Adipose tissue (tissue), 3 donors: ENCODE measurements at regions not wholly inside any gene's neighbourhood (a gene's known extent, or its start where the extent isn't known, plus 50 kb on each side); places are given as distances from the start of the nearest gene placed in this dataset.

ENCODE experiments used
- H3K27ac ChIP-seq: one replicate; pipeline ENCODE4 v1.5.1; 2013; ENCODE audit warnings: low read depth, low read length
- WGBS, 3 donors: extraction: QIAGEN DNeasy Blood & Tissue Kit; methylation state at CpG; one replicate each; pipeline ENCODE4 v1.1.7; 2013; 5-methylcytosine and 5-hydroxymethylcytosine counted together
- donor health status: healthy with polysubstance abuse.
- donor health status: Bipolar disorder and iron deficiency.
- donor health status: healthy.

GRCh38 chr13:80239571-80240255 lies 101.2 kb downstream of the SPRY2 start:
- 62 to 91% (median 83%) methylated on average over 3 of the region's 3 CpGs for WGBS, 3 donors
- H3K27ac ChIP-seq = no peak overlapping the region

DNA sequence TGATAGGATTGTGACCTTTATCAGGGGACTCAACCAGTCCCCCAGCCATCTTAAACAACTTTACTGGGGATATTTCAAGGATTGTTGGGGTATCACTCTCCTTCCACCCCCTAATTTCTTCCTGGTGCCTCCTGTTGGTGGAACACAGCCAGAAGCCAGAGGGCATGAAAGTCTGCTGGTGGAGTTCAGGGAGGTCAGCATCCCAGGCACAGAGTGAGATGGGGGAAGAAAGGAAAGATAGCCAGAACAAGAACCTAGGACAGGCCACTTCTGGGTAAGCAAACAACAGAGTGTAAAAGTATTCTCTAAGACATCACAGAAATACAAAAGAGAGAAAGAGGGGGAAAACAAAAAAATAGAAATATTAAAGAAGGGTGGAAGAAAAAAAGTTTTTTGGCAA lies 101.8 kb downstream of the SPRY2 start:
- H3K27ac ChIP-seq = no peak overlapping the region

GRCh38 chr13:80237646-80238045 lies 103.3 kb downstream of the SPRY2 start:
- H3K27ac ChIP-seq = no peak overlapping the region

DNA sequence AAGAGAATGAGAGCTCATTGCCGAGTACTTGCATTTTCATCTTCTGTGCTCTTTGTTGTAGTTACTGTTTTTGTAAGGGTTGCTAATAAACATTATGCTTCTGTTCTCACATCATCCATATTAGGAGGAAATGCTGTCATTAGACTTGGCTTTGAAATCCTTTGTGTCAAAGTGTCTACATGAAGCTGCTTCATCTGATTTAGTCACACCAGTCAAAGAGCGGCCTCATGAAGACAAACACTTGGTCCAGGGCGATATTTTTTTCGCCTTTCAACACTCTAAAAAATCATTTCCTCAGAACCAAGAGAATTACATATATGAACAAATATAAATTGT lies 105.0 kb downstream of the SPRY2 start:
- H3K27ac ChIP-seq = no peak overlapping the region
- WGBS, 3 donors = 58 to 81% (median 66%) methylated on average over 4 of the region's 4 CpGs

DNA sequence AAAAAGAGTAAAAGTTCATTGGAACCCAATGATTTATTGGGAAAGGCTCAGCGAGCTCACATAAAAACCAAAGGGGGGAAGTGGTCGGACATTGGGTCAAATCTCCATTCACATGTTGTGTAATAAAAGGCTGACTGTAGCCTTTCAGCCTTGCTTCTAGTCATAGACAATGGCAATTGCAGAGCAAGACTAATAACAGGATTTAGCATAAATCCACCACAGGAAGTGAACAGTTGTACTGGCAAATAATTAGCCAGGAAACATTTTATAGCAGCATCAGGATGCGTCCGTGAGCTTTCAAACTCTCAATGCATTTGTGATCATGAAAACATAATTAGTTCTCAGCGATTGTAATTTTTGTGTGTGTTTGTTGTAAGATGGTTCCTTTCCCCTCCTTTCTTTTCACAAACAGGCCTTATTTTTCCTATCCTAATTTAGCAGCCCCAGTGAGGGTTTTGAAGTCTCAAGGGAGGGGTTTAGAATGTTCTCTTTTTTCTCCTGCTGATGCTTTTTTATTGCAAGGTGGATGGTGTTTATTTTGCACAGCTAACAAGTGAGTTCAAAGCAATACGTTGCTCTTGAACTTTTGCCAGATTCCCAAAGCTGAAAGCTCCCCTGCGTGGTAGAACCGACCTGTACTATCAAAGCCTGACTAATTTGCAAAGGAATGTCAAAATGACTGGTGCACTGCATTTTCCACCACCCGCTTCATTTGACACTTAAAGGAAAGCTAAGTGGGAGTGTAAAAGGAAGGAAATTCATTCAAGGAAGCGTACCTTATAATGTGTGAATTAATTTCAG lies 105.6 kb downstream of the SPRY2 start:
- H3K27ac ChIP-seq = no peak overlapping the region
- WGBS, 3 donors = 29 to 36% (median 33%) methylated on average over 10 of the region's 10 CpGs

- WGBS, 3 donors = 77 to 84% (median 82%) methylated on average over 2 of the region's 2 CpGs
- no peak overlapping the region for H3K27ac ChIP-seq
These were observed 113.3 kb downstream of the SPRY2 start for GRCh38 chr13:80227645-80228044.

DNA sequence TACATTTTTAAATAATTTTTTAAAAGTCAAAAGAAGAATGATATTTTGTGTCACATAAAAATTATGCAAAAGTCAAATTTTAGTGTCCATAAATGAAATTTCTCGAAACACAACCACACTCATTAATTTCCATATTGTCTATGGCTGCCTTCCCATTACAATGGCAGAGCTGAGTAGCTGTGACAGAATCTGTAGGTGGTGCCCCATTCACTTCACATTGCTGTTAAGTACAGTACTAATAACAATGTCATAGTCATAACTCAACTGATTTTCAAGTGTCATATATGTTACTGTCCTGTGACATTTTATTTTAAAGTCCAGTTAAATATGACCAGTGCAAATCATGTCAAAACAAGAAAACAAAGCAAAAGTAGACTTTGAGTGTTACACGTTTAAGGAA lies 114.3 kb downstream of the SPRY2 start:
- WGBS, 3 donors = 86 to 88% (median 87%) methylated on average over 2 of the region's 2 CpGs
- H3K27ac ChIP-seq = no peak overlapping the region

GRCh38 chr13:80224468-80224867 lies 116.5 kb downstream of the SPRY2 start:
- no peak overlapping the region for H3K27ac ChIP-seq

DNA sequence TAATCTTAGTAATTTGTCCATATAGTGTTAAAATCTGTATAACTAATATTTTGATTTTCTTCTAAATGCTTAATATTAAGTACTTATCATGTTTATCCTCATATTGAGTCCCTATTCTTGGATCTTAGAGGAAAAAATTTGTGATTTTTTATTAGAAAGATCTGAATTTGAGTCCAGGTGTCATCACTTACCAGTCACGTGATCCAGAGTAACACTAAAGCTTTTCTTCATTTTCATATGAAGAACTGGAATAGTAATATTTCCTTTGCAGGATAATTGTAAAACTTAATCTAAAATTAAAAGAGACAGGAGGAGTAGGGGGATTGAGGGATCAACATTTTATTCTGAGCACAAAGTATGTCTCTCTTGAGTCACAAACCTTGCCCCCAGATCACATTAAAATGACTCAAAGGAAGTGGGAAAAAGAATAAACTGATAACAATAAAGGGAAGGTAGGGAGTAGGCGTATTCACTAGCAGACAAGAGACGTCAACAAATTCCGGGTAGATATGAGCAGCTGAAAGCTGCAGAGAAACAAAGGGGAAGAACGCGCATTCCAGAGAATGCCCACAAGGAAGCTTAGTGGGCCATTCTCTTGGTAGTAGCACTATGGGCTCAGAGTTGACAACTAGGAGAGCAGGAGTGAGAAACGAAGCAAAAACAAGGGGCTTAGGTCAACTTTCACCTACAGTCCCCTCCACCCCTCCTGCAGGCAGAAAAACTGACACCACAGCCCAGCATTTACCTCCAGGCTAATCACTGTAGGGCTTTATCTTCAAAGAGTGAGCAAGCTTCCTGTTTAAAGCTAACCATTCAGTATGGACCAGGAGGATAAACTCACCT lies 123.1 kb downstream of the SPRY2 start:
- WGBS, 3 donors = 69 to 89% (median 79%) methylated on average over 7 of the region's 7 CpGs
- H3K27ac ChIP-seq = no peak overlapping the region

DNA sequence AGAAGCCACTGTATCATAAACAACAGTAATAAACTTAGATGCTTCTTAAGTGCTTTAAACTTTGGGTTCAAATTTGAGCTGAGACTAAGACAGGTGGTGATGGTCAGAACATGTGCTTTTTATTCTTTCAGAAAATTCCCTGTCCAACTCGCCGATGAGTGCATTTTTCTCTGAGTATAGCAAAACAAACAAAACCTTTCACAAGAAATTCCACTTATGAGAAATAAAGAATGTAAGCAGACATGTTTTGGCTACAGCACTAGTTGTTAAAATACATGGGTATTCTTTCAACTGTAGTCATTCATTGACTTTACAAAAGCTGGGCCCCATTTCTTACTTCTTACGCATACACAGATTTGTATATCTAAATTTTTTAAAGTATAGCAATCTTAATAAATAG lies 125.6 kb downstream of the SPRY2 start:
- WGBS, 3 donors = 48 to 71% (median 54%) methylated on average over 3 of the region's 3 CpGs
- no peak overlapping the region for H3K27ac ChIP-seq

GRCh38 chr13:80214521-80214991 lies 126.4 kb downstream of the SPRY2 start:
- no peak overlapping the region for H3K27ac ChIP-seq
- WGBS, 3 donors = 73 to 94% (median 91%) methylated on average over 2 of the region's 2 CpGs

- no peak overlapping the region for H3K27ac ChIP-seq
These were observed 126.9 kb downstream of the SPRY2 start for GRCh38 chr13:80214050-80214449.

DNA sequence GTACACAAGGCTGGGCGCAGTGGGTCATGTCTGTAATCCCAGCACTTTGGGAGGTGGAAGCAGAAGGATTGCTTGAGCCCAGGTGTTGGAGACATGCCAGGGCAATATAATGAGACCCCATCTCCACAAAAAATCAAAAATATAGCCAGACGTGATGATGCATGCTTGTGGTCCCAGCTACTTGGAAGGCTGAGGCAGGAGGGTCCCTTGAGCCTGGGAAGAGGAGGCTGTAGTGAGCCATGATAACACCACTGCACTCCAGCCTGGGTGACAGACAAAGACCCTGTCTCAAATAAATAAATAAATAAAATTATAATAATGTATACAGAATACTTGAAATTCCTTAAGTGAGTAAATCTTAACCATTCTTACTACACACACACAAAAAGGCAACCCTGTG lies 127.7 kb downstream of the SPRY2 start:
- no peak overlapping the region for H3K27ac ChIP-seq
- 93 to 96% (median 93%) methylated on average over 2 of the region's 2 CpGs for WGBS, 3 donors

More at GRCh38 chr13:80214050-80214449, 126.9 kb downstream of the SPRY2 start:
- WGBS, 3 donors = 53 to 82% (median 75%) methylated on average over 2 of the region's 2 CpGs

DNA sequence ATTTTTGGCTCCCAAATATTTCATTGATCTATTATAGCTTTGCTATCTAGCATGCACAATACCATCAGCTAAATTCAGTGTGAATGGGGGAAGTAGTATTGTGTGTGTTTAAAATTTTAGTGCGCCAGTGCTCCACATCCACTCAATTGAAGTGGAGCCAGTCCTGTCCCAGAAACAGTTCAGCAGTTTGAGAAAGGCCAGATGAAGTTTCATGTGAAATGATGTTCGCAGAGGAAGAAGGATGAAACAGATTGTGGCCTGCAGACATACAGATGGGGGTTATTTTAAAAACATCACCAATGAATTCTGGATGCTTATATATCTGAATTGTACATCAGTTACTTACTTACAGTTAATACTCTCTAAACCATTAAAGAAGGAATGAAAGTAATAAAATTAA lies 129.4 kb downstream of the SPRY2 start:
- no peak overlapping the region for H3K27ac ChIP-seq
- WGBS, 3 donors = 92 to 96% (median 95%) methylated on average over 2 of the region's 2 CpGs

- 78 to 89% (median 86%) methylated on average over 2 of the region's 2 CpGs for WGBS, 3 donors
These were observed 136.3 kb downstream of the SPRY2 start for GRCh38 chr13:80204642-80205041.

DNA sequence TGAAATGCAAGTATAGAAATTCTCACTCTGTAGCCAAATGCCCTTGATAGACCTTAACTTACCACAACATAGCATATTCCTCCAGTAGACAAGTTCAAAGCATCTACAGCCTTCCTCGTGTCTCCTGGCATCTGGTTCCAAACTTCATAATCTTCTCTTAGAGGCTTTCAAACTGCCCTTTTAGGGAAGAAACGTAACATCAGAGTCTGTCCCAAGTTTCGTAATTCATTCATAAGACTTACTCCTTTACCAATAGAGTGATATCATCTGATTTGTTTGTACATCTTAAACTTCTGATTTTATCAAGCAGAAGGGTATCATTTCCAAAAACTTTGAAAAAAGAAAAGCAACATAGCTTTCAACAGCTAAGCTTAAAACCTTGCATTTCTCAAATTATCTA lies 137.4 kb downstream of the SPRY2 start:
- 76 to 81% (median 80%) methylated on average over 3 of the region's 3 CpGs for WGBS, 3 donors

More at GRCh38 chr13:80204642-80205041, 136.3 kb downstream of the SPRY2 start:
- no peak overlapping the region for H3K27ac ChIP-seq

DNA sequence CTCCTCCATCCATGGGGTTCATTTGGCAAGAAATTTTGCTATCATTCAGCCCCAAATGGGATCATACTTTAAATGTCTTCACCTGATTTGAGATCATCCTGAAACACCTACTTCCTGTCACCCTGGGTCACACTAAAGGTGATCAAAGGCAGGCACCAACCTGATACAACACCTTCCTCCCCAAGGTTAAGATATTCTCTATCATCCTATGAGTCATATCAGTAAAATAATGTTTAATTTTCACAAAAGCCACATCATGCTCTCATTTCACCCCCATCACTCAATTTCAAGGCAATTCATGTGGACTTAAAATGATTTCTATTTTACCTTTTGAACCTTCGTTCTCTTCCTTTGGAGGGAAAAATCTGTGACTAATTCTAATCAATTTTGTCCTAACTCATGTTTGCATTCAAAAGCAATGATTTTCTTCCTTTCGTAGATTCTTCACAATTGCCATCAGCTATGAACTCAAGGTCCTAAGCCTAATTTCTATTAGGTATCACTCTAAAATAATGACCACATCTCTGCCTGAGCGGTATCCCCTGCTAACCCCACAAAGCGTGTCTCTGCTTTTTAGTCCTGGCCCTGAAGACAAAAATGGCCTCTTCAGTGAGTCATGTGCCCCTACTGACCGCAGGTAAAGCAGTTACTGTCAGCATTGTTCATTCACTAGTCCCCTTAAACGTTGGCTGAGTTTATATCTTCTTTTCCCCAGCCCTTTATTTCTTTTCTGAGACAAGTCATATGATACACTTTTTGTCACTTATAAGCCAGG lies 139.0 kb downstream of the SPRY2 start:
- no peak overlapping the region for H3K27ac ChIP-seq
- 79 to 90% (median 89%) methylated on average over 6 of the region's 6 CpGs for WGBS, 3 donors

More for the DNA sequence above, 137.4 kb downstream of the SPRY2 start:
- H3K27ac ChIP-seq = no peak overlapping the region

DNA sequence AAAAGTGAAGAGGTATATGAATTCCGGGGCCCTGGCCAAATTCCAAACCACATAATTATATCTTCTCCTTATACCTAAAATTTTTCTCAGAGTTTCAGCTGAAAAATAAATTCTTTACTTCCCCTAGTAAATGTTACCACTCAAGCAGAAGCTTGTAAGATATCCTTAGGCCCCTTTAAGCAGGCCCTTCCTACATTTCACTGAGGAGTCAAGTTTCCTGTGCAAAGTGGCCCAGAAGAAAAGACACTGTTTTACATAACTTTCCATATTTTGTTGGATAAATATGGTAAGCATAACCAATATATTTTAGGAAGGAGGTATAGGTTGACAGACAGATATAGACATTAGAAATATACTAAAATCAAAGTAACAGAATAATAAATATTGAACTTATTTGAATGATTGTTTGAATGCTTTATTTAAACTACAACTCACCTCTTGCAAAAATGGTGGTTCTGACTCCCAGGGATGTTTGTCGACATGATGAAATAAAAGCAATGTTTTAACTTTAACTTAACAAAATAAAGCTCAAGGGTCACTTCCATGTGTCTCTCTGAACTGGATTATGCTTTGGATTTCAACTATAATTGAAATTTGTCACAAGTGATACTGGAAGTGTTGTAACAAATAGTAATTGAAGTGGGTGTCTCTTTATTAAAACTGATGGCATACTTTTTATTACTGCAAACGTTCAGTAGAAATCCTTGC lies 141.2 kb downstream of the SPRY2 start:
- WGBS, 3 donors = 62 to 67% (median 65%) methylated on average over 3 of the region's 3 CpGs
- no peak overlapping the region for H3K27ac ChIP-seq
